ENCODE measurements at regions not wholly inside any gene's neighbourhood (a gene's known extent, or its start where the extent isn't known, plus 50 kb on each side); places are given as distances from the start of the nearest gene placed in this dataset.

GRCh38 chr17:56697190-56697589 lies 103.7 kb downstream of the NOG start:
- FAIRE-seq (no peak), DNase-seq (no peak)

GRCh38 chr17:56699186-56699894 lies 105.8 kb downstream of the NOG start:
- Histone ChIP-seq H3K27me3 (no peaks in the 10 kb centered on the region), H3K27ac (no peak overlapping the region), H3K36me3 (no peaks in the 10 kb centered on the region), H3K4me1 (peaks cover 0 to 3% (median 0%) of the 10 kb centered on the region in 3 donors), H3K4me3 (no peak overlapping the region), H3K9me3 (no peaks in the 10 kb centered on the region)
- DNase-seq (peak in 5 of 6 donors; percentile 8 to 64 (median 33)), FAIRE-seq (no peak), ATAC-seq (peak; percentile 64 to 88 (median 82))
- intact Hi-C loops (cut with DNase I): no loop called here
- no peak for TF ChIP-seq CTCF (IDR thresholded peaks at IDR 0.05)
- 12 to 14% methylated on average over 18 of the region's 18 CpGs for WGBS, 2 donors

More at GRCh38 chr17:56697190-56697589, 103.7 kb downstream of the NOG start:
- H3K4me1 ChIP-seq: peaks cover 0 to 3% (median 0%) of the 10 kb centered on the region in 3 donors
- no peak for ATAC-seq
- intact Hi-C loops (cut with DNase I): no loop called here
- H3K36me3 ChIP-seq: no peaks in the 10 kb centered on the region
- TF ChIP-seq CTCF (IDR thresholded peaks at IDR 0.05): no peak
- WGBS, 2 donors: 78 to 84% methylated on average over 4 of the region's 4 CpGs
- H3K9me3 ChIP-seq: no peaks in the 10 kb centered on the region
- no peak overlapping the region for H3K27ac ChIP-seq
- no peaks in the 10 kb centered on the region for H3K27me3 ChIP-seq
- H3K4me3 ChIP-seq: no peak overlapping the region

GRCh38 chr17:56700919-56701420 lies 107.5 kb downstream of the NOG start:
- Histone ChIP-seq H3K9me3 (no peaks in the 10 kb centered on the region), H3K36me3 (no peaks in the 10 kb centered on the region), H3K27ac (no peak overlapping the region), H3K4me3 (no peak overlapping the region), H3K27me3 (no peaks in the 10 kb centered on the region), H3K4me1 (peaks cover 0 to 3% (median 0%) of the 10 kb centered on the region in 3 donors)
- no peak for TF ChIP-seq CTCF (IDR thresholded peaks at IDR 0.05)
- DNase-seq (no peak), ATAC-seq (no peak), FAIRE-seq (no peak)
- WGBS, 2 donors: 65 to 72% methylated on average over 7 of the region's 7 CpGs
- intact Hi-C loops (cut with DNase I): no loop called here

GRCh38 chr17:56707312-56708219 lies 114.1 kb downstream of the NOG start:
- Histone ChIP-seq H3K27me3 (no peaks in the 10 kb centered on the region), H3K36me3 (no peaks in the 10 kb centered on the region), H3K9me3 (no peaks in the 10 kb centered on the region), H3K27ac (no peak overlapping the region), H3K4me3 (no peak overlapping the region), H3K4me1 (no peaks in the 10 kb centered on the region)
- ATAC-seq: no peak
- no peak for TF ChIP-seq CTCF (IDR thresholded peaks at IDR 0.05)
- intact Hi-C loops (cut with DNase I): no loop called here
- 29 to 35% methylated on average over 19 of the region's 19 CpGs for WGBS, 2 donors
- no peak for FAIRE-seq
- no peak for DNase-seq
